ENCODE measurements at regions not wholly inside any gene's neighbourhood (a gene's known extent, or its start where the extent isn't known, plus 50 kb on each side); places are given as distances from the start of the nearest gene placed in this dataset.

GRCh38 chr19:33928458-33928950 lies 131.8 kb downstream of the KCTD15 start:
- no peaks in the 10 kb centered on the region for H3K9me3 ChIP-seq (ENCODE audit: control insufficient read depth, insufficient read depth, low read depth, low read length)
- BruUV-seq (replicated peaks): no TSS peak
- ATAC-seq (no peak), DNase-seq (ENCODE audit: low read depth, low spot score) (no peak)
- H3K27me3 ChIP-seq (ENCODE audit: control insufficient read depth, insufficient read depth, low read length): peaks cover 7% of the 10 kb centered on the region
- ChIA-PET POLR2A (interaction anchor here (0.6 kb wide), 1 partner anchor 69 kb away, joined by 3 read pairs; no protein-coding TSS in a partner anchor), CTCF (interaction anchor here (0.6 to 0.7 kb wide), 2 partner anchors 25 to 149 kb away, joined by 3 to 5 read pairs; no protein-coding TSS in a partner anchor)
- in situ Hi-C loops (cut with HindIII; ENCODE audit: low pct_unique_long_range_greater_than_20kb, low sequenced_read_pairs) (no loop called here), intact Hi-C loops (cut with micrococcal nuclease; ENCODE audit: unreplicated experiment) (no loop called here)
- no peaks in the 10 kb centered on the region for H3K36me3 ChIP-seq (ENCODE audit: control insufficient read depth, insufficient read depth, low read length)
- TF ChIP-seq CTCF (IDR thresholded peaks at IDR 0.05) (no peak), TCF7L2 (IDR thresholded peaks at IDR 0.05; ENCODE audit: low read depth, low read length) (no peak), POLR2AphosphoS5 (IDR thresholded peaks at IDR 0.05; ENCODE audit: low read depth, low read length) (no peak)
- H3K4me1 ChIP-seq (ENCODE audit: control insufficient read depth, insufficient read depth, low read length): no peaks in the 10 kb centered on the region
- no peak overlapping the region for H3K4me3 ChIP-seq (ENCODE audit: low read depth in 2 of 2, low read length in 2 of 2)
- no peak overlapping the region for H3K27ac ChIP-seq (ENCODE audit: low read length)

DNA sequence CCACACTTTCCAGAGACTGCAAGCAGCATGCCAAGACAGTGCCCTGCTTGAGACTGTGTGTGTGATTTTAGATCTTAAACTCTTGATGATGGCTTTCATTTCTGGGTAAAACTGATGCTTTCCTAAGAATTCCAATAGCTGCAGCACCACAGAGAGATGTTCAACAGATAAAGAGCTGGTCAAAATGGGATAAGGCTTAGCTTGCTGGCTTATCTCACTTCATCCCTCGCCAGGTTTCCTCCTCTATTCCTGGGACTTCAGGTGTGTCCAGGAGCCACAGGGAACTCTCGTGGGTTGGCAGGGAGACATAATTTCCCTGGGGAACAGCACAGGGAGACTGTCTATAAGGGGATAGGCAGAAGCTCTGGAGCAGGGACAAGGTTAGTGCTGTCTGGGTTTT lies 137.3 kb downstream of the KCTD15 start:
- ChIA-PET CTCF (no interaction called here), POLR2A (no interaction called here)
- ATAC-seq (no peak), DNase-seq (ENCODE audit: low read depth, low spot score) (no peak)
- H3K27ac ChIP-seq (ENCODE audit: low read length): no peak overlapping the region
- no peak overlapping the region for H3K4me3 ChIP-seq (ENCODE audit: low read depth in 2 of 2, low read length in 2 of 2)
- intact Hi-C loops (cut with micrococcal nuclease; ENCODE audit: unreplicated experiment) (no loop called here), in situ Hi-C loops (cut with HindIII; ENCODE audit: low pct_unique_long_range_greater_than_20kb, low sequenced_read_pairs) (no loop called here)
- no TSS peak for BruUV-seq (replicated peaks)
- no peaks in the 10 kb centered on the region for H3K36me3 ChIP-seq (ENCODE audit: control insufficient read depth, insufficient read depth, low read length)
- no peak for TF ChIP-seq SIN3A (IDR thresholded peaks at IDR 0.05; ENCODE audit: borderline replicate concordance, insufficient read depth, low read depth, low read length)
- TF ChIP-seq, protein P1, sequence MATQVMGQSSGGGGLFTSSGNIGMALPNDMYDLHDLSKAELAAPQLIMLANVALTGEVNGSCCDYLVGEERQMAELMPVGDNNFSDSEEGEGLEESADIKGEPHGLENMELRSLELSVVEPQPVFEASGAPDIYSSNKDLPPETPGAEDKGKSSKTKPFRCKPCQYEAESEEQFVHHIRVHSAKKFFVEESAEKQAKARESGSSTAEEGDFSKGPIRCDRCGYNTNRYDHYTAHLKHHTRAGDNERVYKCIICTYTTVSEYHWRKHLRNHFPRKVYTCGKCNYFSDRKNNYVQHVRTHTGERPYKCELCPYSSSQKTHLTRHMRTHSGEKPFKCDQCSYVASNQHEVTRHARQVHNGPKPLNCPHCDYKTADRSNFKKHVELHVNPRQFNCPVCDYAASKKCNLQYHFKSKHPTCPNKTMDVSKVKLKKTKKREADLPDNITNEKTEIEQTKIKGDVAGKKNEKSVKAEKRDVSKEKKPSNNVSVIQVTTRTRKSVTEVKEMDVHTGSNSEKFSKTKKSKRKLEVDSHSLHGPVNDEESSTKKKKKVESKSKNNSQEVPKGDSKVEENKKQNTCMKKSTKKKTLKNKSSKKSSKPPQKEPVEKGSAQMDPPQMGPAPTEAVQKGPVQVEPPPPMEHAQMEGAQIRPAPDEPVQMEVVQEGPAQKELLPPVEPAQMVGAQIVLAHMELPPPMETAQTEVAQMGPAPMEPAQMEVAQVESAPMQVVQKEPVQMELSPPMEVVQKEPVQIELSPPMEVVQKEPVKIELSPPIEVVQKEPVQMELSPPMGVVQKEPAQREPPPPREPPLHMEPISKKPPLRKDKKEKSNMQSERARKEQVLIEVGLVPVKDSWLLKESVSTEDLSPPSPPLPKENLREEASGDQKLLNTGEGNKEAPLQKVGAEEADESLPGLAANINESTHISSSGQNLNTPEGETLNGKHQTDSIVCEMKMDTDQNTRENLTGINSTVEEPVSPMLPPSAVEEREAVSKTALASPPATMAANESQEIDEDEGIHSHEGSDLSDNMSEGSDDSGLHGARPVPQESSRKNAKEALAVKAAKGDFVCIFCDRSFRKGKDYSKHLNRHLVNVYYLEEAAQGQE (IDR thresholded peaks at IDR 0.05; ENCODE audit: insufficient read depth in 1 of 2, low read depth in 2 of 2, low read length in 1 of 2): no peak
- peaks cover 4% of the 10 kb centered on the region for H3K27me3 ChIP-seq (ENCODE audit: control insufficient read depth, insufficient read depth, low read length)
- no peaks in the 10 kb centered on the region for H3K9me3 ChIP-seq (ENCODE audit: control insufficient read depth, insufficient read depth, low read depth, low read length)
- H3K4me1 ChIP-seq (ENCODE audit: control insufficient read depth, insufficient read depth, low read length): no peaks in the 10 kb centered on the region

DNA sequence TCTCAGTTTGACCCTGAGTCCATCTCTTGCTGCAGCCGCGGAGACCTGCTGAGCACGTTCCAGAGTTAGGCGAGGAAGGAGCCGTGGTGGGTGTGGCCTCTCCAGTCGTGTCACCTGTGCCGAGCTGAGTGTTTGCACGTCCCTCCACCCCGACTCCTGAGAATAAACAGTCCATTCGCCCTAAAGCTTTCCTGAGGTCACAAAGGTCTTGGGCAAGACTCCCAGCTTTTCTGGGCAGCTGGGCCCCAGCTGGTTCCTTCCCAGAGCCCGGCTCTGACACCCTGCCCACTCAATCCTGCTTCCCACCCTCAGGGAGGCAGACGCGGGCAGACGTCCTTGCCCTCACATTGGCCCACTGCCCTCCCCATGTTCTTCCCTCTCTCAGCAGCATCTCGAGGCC lies 142.2 kb downstream of the KCTD15 start:
- peaks cover 2% of the 10 kb centered on the region; the same call in 1 of the 2 replicates for H3K27me3 ChIP-seq (ENCODE audit: control insufficient read depth, insufficient read depth, low read length)
- H3K27ac ChIP-seq (ENCODE audit: low read length): no peak overlapping the region
- ChIA-PET POLR2A (no interaction called here), CTCF (no interaction called here)
- H3K9me3 ChIP-seq (ENCODE audit: control insufficient read depth, insufficient read depth, low read depth, low read length): no peaks in the 10 kb centered on the region
- in situ Hi-C loops (cut with HindIII; ENCODE audit: low pct_unique_long_range_greater_than_20kb, low sequenced_read_pairs) (no loop called here), intact Hi-C loops (cut with micrococcal nuclease; ENCODE audit: unreplicated experiment) (no loop called here)
- H3K36me3 ChIP-seq (ENCODE audit: control insufficient read depth, insufficient read depth, low read length): no peaks in the 10 kb centered on the region
- BruUV-seq (replicated peaks): no TSS peak
- DNase-seq (ENCODE audit: low read depth, low spot score) (no peak), ATAC-seq (no peak)
- H3K4me3 ChIP-seq (ENCODE audit: low read depth in 2 of 2, low read length in 2 of 2): no peak overlapping the region
- TF ChIP-seq TCF7L2 (IDR thresholded peaks at IDR 0.05; ENCODE audit: low read depth, low read length) (no peak), SIN3A (IDR thresholded peaks at IDR 0.05; ENCODE audit: borderline replicate concordance, insufficient read depth, low read depth, low read length) (no peak), CTCF (IDR thresholded peaks at IDR 0.05) (no peak), POLR2AphosphoS5 (IDR thresholded peaks at IDR 0.05; ENCODE audit: low read depth, low read length) (no peak)
- TF ChIP-seq, protein P1 (IDR thresholded peaks at IDR 0.05; ENCODE audit: insufficient read depth in 1 of 2, low read depth in 2 of 2, low read length in 1 of 2): no peak
- H3K4me1 ChIP-seq (ENCODE audit: control insufficient read depth, insufficient read depth, low read length): no peaks in the 10 kb centered on the region
